HG02970 (cell line): ENCODE measurements at regions not wholly inside any gene's neighbourhood (a gene's known extent, or its start where the extent isn't known, plus 50 kb on each side); places are given as distances from the start of the nearest gene placed in this dataset.

Experiments used
- ATAC-seq: cut with Tn5 transposase; IDR thresholded peaks from one replicate; pipeline ENCODE4 v1.9.1; 2021; ENCODE audit warnings: mild to moderate bottlenecking, moderate library complexity, moderate number of reproducible peaks; ENCODE audit not compliant: unreplicated experiment, low FRiP score

GRCh38 chr22:23522623-23523251 lies 57.4 kb downstream of the IGLL1 start:
- no peak for ATAC-seq

DNA sequence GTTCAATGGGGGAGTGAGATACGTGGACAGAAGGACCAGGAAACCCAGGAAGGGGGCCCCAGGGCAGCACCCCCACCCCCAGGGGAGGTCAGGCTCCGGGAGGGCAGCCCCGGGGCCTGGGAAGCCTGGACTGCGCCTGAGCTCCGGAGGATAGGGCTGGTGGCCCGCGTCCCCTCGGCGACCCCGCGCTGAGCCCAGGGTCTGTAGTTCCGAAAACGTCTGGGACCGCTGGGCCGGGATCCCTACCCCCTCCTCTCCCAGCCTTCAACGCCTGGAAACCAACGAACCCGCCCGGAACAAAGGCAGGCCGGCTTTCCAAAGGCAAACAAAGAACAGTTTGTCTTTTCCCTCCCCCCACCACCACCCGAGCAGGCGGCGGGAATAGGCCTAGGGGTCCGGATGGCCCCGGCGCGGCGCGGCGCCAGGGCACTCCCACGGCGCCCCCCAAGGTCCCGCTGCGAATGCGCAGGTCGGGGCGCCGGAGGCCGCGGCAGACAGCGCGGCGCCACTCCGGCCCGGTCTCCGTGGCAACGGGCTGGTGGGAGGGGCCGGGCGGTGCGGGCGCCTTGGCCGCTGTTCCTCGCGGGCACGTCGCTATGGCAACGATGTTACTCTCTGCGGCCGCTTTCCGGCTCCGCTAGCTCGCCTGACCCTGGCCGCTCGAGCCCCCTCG lies 58.5 kb downstream of the IGLL1 start:
- peak; percentile 53 for ATAC-seq

DNA sequence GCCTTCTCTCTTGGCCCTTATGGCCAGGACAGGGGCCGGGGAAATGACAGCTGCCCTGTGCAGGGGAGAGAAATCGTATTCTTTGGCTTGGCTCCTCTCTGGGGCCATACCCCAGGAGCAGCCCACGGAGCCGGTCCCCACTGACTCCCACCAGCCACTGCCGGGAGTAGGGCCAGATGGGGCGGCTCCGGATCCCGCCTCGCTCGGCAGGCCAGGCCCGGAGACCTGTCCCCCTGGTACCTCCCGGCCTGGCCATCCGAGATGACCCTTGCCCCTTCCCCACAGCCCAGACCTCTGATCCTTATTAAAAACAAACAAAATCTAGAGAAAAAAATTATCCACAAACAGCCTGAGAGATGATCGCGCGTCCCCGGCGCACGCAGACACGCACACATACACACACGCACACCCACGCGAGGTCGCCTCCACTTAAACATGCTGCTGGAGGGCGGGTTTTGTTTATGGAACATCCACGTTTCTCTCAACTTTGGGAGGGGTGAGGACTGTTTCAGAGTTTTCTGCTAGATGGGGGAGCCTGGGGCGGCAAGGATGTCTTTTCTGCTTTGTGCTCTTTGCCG lies 59.1 kb downstream of the IGLL1 start:
- ATAC-seq = no peak

DNA sequence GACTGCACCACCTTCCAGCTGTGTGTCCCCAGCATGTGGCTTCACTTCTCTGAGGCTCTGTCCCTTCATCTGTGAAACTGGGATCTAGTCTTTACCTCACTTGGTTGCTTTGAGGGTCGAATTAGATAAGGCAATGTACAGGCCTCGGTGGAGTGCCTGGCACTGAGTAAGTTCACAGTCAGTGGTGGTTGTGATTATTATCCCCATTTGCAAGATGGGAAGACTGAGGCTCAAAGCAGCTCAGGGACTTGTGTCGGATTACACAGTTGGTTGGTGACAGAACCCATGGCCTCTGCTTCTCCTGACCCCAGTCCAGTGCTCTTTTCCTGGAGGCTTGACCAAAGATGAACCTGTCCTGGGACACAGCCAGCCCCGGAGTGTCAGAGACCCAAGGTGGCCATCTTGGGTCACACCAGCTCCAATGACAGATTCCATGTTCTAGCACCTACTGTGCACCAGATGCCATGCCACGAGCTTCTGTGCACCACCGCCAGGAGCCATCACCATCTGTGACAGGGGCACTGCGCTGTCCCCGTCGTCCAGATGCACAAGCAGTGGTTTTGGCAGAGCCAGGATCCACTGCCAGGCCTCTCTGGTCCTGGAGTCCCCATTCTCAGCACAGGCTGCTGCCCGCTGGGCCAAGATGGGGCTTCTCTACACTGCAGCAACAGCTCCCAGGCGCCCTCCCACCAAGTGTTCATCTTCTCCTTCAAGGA lies 60.5 kb downstream of the IGLL1 start:
- no peak for ATAC-seq

DNA sequence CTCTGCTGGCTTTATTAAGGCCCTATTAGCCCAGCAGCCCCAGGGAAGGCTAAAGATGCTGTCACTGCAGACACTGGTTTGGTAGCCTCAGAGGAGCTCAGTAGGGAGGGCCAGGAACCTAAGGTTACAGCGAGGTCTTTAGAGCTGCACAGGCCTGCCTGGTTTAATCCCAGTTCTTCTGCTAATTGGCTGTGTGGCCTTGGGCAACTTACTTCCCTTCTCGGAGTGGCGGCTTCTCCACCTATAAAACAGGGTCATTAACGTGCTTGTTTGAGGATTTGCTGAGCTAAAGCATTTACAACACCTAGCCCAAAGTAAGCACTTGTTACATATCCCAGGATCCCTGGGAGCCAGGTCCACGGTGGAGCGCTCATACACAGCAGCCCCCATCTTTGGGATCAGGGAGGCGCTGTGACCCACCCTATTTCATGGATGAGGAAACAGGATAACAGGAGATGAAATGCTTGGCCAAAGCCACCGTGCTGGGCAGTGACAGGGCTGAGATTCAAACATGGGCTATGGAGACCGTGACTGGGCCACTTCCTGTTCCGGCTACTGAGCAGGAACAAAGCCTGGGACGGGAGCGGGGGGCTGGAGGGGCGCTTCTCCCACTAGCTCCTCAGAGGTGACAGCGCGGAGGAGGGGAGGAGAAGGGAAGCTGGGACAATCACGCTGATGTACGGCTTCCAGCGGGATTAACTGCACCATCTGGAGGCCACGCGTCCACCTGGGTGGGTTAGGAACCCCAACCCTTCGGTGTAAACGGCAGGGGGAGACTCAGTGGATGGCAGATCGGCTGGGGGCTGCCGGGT lies 61.5 kb downstream of the IGLL1 start:
- ATAC-seq = no peak

GRCh38 chr22:23517804-23518375 lies 62.2 kb downstream of the IGLL1 start:
- no peak for ATAC-seq

DNA sequence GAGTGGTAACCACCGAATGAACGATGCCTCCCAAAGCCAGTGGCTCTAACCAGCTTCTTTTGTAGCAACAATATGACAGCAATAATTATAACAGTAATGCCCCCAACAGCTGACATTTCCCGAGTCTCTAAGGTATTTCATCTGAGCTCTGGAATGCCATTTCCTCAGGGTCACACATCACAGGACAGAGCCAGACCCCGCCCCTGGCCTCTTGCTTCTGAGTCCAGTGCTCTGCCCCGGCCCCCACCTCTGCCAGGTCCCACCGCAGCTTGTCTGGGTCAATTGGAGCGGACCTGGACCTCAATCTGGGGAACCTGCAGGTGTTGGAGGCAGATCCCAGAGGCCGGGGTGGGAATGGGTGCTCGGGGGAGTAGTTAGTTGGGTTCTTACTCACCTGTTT lies 63.8 kb downstream of the IGLL1 start:
- ATAC-seq = no peak

DNA sequence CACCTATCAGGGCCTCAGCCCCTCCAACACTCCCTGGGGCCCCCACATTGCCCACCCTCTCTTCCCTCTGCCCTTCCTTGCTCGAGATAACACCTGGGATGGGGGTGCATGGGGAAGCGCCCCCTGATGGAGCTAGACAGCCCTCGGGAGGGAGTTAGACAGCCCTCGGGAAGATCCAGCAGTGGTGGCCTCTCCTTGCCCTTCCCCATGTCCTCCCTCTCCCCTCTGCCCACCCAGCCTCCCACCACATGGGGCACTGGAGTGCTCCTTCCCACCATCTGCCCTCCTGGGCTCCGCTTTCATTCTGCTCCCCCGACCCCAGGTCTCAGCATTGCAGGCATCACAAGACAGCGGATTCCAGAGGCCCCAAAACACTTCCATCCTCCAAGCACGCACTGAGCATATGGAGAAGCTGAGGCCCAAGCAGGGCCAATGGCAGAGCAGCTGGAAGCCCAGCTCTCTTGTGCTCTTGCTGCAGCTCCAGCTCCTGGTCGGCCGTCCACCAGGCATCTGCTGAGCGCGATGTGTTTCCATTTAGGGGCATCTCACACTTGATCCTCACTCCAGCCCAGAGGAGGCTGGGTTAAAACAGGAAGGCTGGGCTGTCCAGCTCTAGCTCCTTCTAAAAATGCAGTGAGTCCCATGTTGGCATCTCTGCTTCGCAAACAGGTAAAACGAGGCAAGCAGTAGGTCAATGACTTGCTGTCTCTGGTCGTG lies 65.6 kb downstream of the IGLL1 start:
- no peak for ATAC-seq

GRCh38 chr22:23513705-23514104 lies 66.4 kb downstream of the IGLL1 start:
- ATAC-seq = no peak

GRCh38 chr22:23513133-23513532 lies 67.0 kb downstream of the IGLL1 start:
- ATAC-seq = no peak

GRCh38 chr22:23512721-23513120 lies 67.4 kb downstream of the IGLL1 start:
- no peak for ATAC-seq

GRCh38 chr22:23512348-23512705 lies 67.8 kb downstream of the IGLL1 start:
- no peak for ATAC-seq

- no peak for ATAC-seq
Measured at GRCh38 chr22:23511627-23512347, 68.3 kb downstream of the IGLL1 start.

DNA sequence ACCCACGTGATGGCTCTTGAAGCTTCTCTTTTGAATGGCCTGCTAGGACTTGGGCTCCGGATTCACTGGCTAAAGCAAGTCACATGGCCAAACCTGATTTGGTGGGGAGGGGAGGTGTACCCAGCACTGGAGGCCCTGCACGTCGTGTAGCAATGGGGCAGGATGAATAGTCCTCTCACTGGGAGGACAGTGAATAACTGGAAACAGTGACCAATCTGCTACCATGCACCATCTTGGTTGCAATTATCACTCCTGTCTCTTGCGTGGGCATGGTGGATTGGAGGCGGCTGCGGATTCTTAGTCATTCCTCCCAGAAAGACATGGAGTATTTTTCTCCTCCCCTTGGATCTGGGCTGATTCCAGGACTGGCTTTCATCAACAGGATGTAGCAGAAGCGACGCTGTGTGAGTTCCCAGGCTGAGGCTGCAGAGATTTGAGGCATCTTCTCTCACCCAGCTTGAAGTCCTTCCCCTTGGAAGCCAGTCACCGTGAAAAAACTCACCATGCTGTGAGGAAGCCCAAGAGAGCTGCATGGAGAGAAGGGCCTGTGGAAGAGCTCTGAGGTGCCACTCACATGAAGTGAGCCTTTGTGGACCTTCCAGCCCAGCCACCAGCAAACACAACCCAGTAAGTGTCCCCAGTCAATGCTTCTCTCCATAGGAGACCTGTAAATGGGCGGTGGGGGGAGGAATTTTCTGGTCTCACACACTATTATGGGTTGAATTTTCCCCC lies 70.4 kb downstream of the IGLL1 start:
- no peak for ATAC-seq

DNA sequence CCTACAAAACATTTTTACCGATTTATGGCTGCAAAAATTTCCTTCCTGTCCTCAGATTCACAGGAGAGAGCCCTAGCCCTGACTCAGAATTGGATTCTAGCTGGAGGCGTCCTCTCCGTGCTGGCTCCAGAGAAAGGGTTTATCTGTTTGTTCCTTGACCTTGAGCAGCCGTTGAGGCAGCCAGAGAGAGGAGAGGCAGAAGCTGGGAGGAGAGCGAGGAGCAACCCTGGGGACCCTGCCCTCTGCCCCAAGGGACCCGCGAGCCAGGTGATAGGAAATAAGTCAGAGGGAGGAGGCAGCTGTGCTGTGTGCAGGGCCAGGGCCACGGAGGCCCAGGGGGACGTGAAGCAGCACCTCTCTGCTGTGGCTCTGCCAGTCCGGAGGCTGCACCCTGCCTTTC lies 75.6 kb downstream of the IGLL1 start:
- no peak for ATAC-seq

GRCh38 chr22:23503736-23504440 lies 76.2 kb downstream of the IGLL1 start:
- no peak for ATAC-seq

DNA sequence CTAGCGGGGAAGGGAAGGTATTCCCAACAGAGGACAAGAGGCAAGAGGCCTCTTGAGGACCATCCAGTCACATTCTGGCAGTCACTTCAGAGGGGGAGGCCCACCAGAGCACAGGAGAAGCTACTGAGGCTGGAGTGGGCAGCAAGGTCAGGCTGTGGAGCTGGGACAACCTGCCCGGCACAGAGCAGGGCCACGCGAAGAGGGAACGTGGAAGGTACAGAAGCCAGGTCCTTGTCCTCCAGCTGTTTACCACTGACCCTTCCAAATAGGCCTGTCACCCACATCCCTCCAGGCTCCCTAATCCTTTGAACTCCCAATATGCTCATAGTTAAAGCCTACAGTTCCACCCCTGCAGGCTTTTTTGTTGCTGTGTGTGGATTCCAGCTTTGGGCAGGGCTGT lies 76.9 kb downstream of the IGLL1 start:
- no peak for ATAC-seq

DNA sequence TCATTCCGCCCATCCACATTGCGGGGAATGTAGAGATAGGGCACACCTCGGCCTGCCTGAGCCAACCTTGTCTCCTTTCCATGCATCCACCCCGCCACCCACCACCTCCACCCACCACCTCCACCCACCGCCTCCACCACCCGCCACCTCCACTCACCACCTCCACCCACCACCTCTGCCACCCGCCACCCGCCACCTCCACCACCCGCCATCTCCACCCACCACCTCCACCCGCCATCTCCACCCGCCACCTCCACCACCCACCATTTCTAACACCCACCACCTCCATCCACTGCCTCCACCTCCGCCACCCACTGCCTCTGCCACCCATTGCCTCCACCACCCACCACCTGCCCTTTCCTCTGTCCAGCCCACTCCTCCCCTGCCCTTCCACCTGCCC lies 78.4 kb downstream of the IGLL1 start:
- no peak for ATAC-seq
